Activated CD8-positive, alpha-beta memory T cell treated with anti-CD3 and anti-CD28 coated beads, Interleukin-2, amount 50 U/mL, for 4 hours (primary cell): ENCODE measurements at regions not wholly inside any gene's neighbourhood (a gene's known extent, or its start where the extent isn't known, plus 50 kb on each side); places are given as distances from the start of the nearest gene placed in this dataset.

Experiments
- DNase-seq: peaks from one replicate; pipeline ENCODE4 v3.0.0-alpha.2; 2020

- no peak for DNase-seq
Measured at GRCh38 chr18:22678486-22678885, 254.6 kb upstream of the RBBP8 start.

- DNase-seq: no peak
Measured at GRCh38 chr18:22680944-22681343, 252.2 kb upstream of the RBBP8 start.

GRCh38 chr18:22681908-22682307 is 251.2 kb upstream of the RBBP8 start:
- DNase-seq: no peak

GRCh38 chr18:22682720-22683119 is 250.4 kb upstream of the RBBP8 start:
- no peak for DNase-seq

- no peak for DNase-seq
Measured at GRCh38 chr18:22683196-22683676, 249.9 kb upstream of the RBBP8 start.

- no peak for DNase-seq
Measured at GRCh38 chr18:22683786-22684185, 249.3 kb upstream of the RBBP8 start.

- no peak for DNase-seq
Measured at GRCh38 chr18:22684268-22684667, 248.9 kb upstream of the RBBP8 start.

- no peak for DNase-seq
Measured at GRCh38 chr18:22685788-22686187, 247.3 kb upstream of the RBBP8 start.

GRCh38 chr18:22687892-22688680 is 245.0 kb upstream of the RBBP8 start:
- no peak for DNase-seq

- DNase-seq: no peak
Measured at GRCh38 chr18:22688877-22689496, 244.1 kb upstream of the RBBP8 start.

GRCh38 chr18:22689712-22690111 is 243.4 kb upstream of the RBBP8 start:
- no peak for DNase-seq

GRCh38 chr18:22690556-22690955 is 242.6 kb upstream of the RBBP8 start:
- DNase-seq: no peak

GRCh38 chr18:22691946-22692710 is 241.0 kb upstream of the RBBP8 start:
- no peak for DNase-seq

GRCh38 chr18:22694954-22695353 is 238.2 kb upstream of the RBBP8 start:
- no peak for DNase-seq

GRCh38 chr18:22695674-22696073 is 237.5 kb upstream of the RBBP8 start:
- DNase-seq: no peak

- no peak for DNase-seq
Measured at GRCh38 chr18:22697561-22697960, 235.6 kb upstream of the RBBP8 start.

- DNase-seq: no peak
Measured at GRCh38 chr18:22698711-22699110, 234.4 kb upstream of the RBBP8 start.

GRCh38 chr18:22699629-22700028 is 233.5 kb upstream of the RBBP8 start:
- DNase-seq: no peak

- no peak for DNase-seq
Measured at GRCh38 chr18:22700920-22701319, 232.2 kb upstream of the RBBP8 start.

- DNase-seq: no peak
Measured at GRCh38 chr18:22701326-22701725, 231.8 kb upstream of the RBBP8 start.

- DNase-seq: no peak
Measured at GRCh38 chr18:22701795-22702194, 231.3 kb upstream of the RBBP8 start.

GRCh38 chr18:22702806-22703205 is 230.3 kb upstream of the RBBP8 start:
- no peak for DNase-seq

- DNase-seq: no peak
Measured at GRCh38 chr18:22703883-22704585, 229.1 kb upstream of the RBBP8 start.
